ENCODE measurements at regions not wholly inside any gene's neighbourhood (a gene's known extent, or its start where the extent isn't known, plus 50 kb on each side); places are given as distances from the start of the nearest gene placed in this dataset.
A peak's percentile ranks its signal among the peaks of the same experiment; 100 is the strongest.

GRCh38 chr7:136353287-136353686, 376.1 kb upstream of the MTPN start:
- H4K91ac ChIP-seq (ENCODE audit: insufficient read length, low read depth, low read length): no peak overlapping the region
- no CpG with 5 or more reads among the region's 2 CpGs for WGBS (ENCODE audit: extremely low coverage, insufficient read length, low lambda C conversion rate)
- no peaks in the 10 kb centered on the region for H3K27me3 ChIP-seq (ENCODE audit: insufficient read depth, low read length)
- Mint-ChIP-seq H3K27ac (peak overlapping the region in 1 of 3 experiments; percentile 10; a peak in 1 of 7 replicates), H3K36me3 (ENCODE audit: insufficient read depth in 1 of 3, low read depth in 3 of 3) (no peaks in the 10 kb centered on the region), H3K4me1 (peaks cover 0 to 6% of the 10 kb centered on the region in 2 experiments; a peak in 2 of 4 replicates), H3K27me3 (ENCODE audit: low read depth) (no peaks in the 10 kb centered on the region; the same call in 1 of the 2 replicates), H3K4me3 (no peak overlapping the region), H3K9me3 (no peaks in the 10 kb centered on the region)
- no peak overlapping the region for H2BK12ac ChIP-seq (ENCODE audit: insufficient read length, low read depth, low read length)
- no peak overlapping the region for H3K14ac ChIP-seq (ENCODE audit: insufficient read depth, low read length)
- TF ChIP-seq CTCF (conservative IDR thresholded peaks at IDR 0.05): no peak
- H2AK5ac ChIP-seq (ENCODE audit: insufficient read length, low read length): no peak overlapping the region
- no peak overlapping the region for H2BK15ac ChIP-seq (ENCODE audit: low read depth, low read length)
- no peak overlapping the region for H3K4me2 ChIP-seq (ENCODE audit: insufficient read depth, insufficient read length, low read length)
- no peak overlapping the region for H3K9ac ChIP-seq (ENCODE audit: extremely low read depth, insufficient read length, low read length)
- DNase-seq: no peak
- H3K4ac ChIP-seq (ENCODE audit: low read depth, low read length): no peak overlapping the region
- H3K23me2 ChIP-seq (ENCODE audit: insufficient read length, low read depth, low read length, poor library complexity, severe bottlenecking): no peaks in the 10 kb centered on the region
- no peak overlapping the region for H3K18ac ChIP-seq (ENCODE audit: insufficient read length, low read depth, low read length)
- no peak overlapping the region for H3T11ph ChIP-seq (ENCODE audit: low read length)
- no peak overlapping the region for H2BK120ac ChIP-seq (ENCODE audit: low read depth, low read length, poor library complexity, severe bottlenecking)
- no peak overlapping the region for H2BK20ac ChIP-seq (ENCODE audit: low read depth, low read length, poor library complexity, severe bottlenecking)
- no peak overlapping the region for H3K56ac ChIP-seq (ENCODE audit: insufficient read length, low read depth, low read length)
- H2AFZ ChIP-seq (ENCODE audit: low read length): no peak overlapping the region
- H3K27ac ChIP-seq (ENCODE audit: insufficient read length, low read depth, low read length): no peak overlapping the region
- no peaks in the 10 kb centered on the region for H3K79me2 ChIP-seq (ENCODE audit: insufficient read depth, low read length)
- H4K20me1 ChIP-seq (ENCODE audit: control insufficient read depth, insufficient read depth, insufficient read length): no peaks in the 10 kb centered on the region
- no peak overlapping the region for H2BK5ac ChIP-seq (ENCODE audit: insufficient read length, low read length)
- no peak overlapping the region for H4K8ac ChIP-seq (replicated peaks; ENCODE audit: insufficient read length, low read depth, low read length)
- H3K79me1 ChIP-seq (ENCODE audit: insufficient read depth, low read depth, low read length, poor library complexity, severe bottlenecking): no peaks in the 10 kb centered on the region
- H3K9me3 ChIP-seq (ENCODE audit: control insufficient read depth, low read depth, low read length): no peaks in the 10 kb centered on the region
- no peaks in the 10 kb centered on the region for H3K4me1 ChIP-seq (ENCODE audit: insufficient read depth, low read length)
- no peak overlapping the region for H4K5ac ChIP-seq (ENCODE audit: insufficient read length, low read depth, low read length)
- no peak overlapping the region for H3K23ac ChIP-seq (ENCODE audit: insufficient read length, low read depth, low read length)
